Urinary bladder (tissue), 3 donors: ENCODE measurements at regions not wholly inside any gene's neighbourhood (a gene's known extent, or its start where the extent isn't known, plus 50 kb on each side); places are given as distances from the start of the nearest gene placed in this dataset.

Experiments used
- DNase-seq: peaks from one replicate; pipeline ENCODE4 v3.0.0-alpha.2; 2015; ENCODE audit errors: extremely low spot score
- H3K27ac ChIP-seq: one replicate; pipeline ENCODE4 v1.5.1; 2013; ENCODE audit warnings: low read depth, mild to moderate bottlenecking, moderate library complexity
- H3K36me3 ChIP-seq: one replicate; pipeline ENCODE4 v1.6.1; 2013; ENCODE audit warnings: mild to moderate bottlenecking, moderate library complexity; ENCODE audit not compliant: insufficient read depth
- H3K4me1 ChIP-seq: one replicate; pipeline ENCODE4 v1.6.1; 2013; ENCODE audit warnings: mild to moderate bottlenecking, moderate library complexity; ENCODE audit not compliant: insufficient read depth
- H3K4me3 ChIP-seq: one replicate; pipeline ENCODE4 v1.5.1; 2013; ENCODE audit warnings: low read depth, low read length
- WGBS: extraction: QIAGEN DNeasy Blood & Tissue Kit; methylation state at CpG from one replicate; pipeline ENCODE4 v1.1.7; 2013; 5-methylcytosine and 5-hydroxymethylcytosine counted together
- donor health status: healthy with polysubstance abuse.
- donor health status: healthy.

- no peaks in the 10 kb centered on the region for H3K4me1 ChIP-seq
- no peak overlapping the region for H3K27ac ChIP-seq
- 90% methylated on average over 15 of the region's 15 CpGs for WGBS
- no peak for DNase-seq
- H3K4me3 ChIP-seq, result no peak overlapping the region
- no peaks in the 10 kb centered on the region for H3K36me3 ChIP-seq
These were observed 278.0 kb downstream of the FGF9 start for GRCh38 chr13:21948769-21949474.

- H3K4me1 ChIP-seq, result no peaks in the 10 kb centered on the region
- H3K36me3 ChIP-seq, result no peaks in the 10 kb centered on the region
- no peak overlapping the region for H3K4me3 ChIP-seq
- H3K27ac ChIP-seq, result no peak overlapping the region
- DNase-seq, result no peak
- 47% methylated on average over 6 of the region's 6 CpGs for WGBS
These were observed 279.1 kb downstream of the FGF9 start for GRCh38 chr13:21949818-21950429.

GRCh38 chr13:21956666-21957065 lies 285.8 kb downstream of the FGF9 start:
- no peak overlapping the region for H3K4me3 ChIP-seq
- H3K4me1 ChIP-seq, result no peaks in the 10 kb centered on the region
- 92% methylated on average over 1 of the region's 1 CpG for WGBS
- DNase-seq, result no peak
- no peak overlapping the region for H3K27ac ChIP-seq
- H3K36me3 ChIP-seq, result no peaks in the 10 kb centered on the region

- no peak for DNase-seq
- H3K4me1 ChIP-seq, result no peaks in the 10 kb centered on the region
These were observed 287.0 kb downstream of the FGF9 start for GRCh38 chr13:21957833-21958232.

GRCh38 chr13:21960108-21960507 lies 289.2 kb downstream of the FGF9 start:
- no peak for DNase-seq
- H3K27ac ChIP-seq, result no peak overlapping the region
- WGBS, result 93% methylated on average over 3 of the region's 3 CpGs
- no peak overlapping the region for H3K4me3 ChIP-seq
- no peaks in the 10 kb centered on the region for H3K36me3 ChIP-seq
- no peaks in the 10 kb centered on the region for H3K4me1 ChIP-seq

More at GRCh38 chr13:21957833-21958232, 287.0 kb downstream of the FGF9 start:
- Histone ChIP-seq H3K27ac (no peak overlapping the region), H3K4me3 (no peak overlapping the region), H3K36me3 (no peaks in the 10 kb centered on the region)

DNA sequence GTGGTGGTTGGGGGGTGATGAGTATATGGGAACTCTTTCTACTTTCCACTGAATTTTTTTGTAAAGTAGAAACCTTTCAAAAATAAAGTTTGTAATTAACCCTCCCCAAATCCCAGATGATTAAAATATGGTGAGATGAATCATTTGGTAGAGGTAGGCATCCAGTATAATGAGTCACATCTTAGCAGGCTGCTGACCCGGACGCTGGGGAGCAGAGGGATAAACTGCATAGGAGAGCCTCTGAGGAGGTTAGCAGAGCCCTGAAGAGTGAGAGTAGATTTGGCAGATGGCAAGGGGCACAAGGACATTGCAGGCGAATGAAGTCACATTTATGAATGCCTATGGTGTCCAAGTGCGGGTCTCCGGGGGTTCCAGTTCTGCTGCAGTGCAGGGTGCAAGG lies 293.8 kb downstream of the FGF9 start:
- no peak overlapping the region for H3K27ac ChIP-seq
- H3K4me1 ChIP-seq, result no peaks in the 10 kb centered on the region
- H3K36me3 ChIP-seq, result no peaks in the 10 kb centered on the region
- DNase-seq, result no peak
- no peak overlapping the region for H3K4me3 ChIP-seq
- 75% methylated on average over 5 of the region's 5 CpGs for WGBS

DNA sequence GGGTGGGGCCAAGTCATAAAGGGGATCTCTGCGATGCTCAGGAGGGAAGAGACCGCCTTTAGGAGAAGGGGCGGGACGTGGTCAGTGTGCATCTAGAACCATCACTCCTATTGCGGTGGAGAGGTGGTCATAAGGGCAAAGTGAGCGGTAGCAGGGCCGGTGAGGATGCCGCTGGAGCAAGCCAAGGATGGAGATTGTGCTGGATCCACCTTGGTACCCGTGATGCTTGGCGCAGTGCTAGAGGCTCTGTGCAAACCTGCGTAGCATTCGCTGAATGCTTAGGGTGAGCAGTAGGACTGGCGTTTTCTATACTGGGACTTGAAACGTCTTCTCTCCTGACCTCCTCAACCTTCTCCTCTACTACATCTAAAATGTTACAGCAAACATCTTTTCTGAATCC lies 294.2 kb downstream of the FGF9 start:
- Histone ChIP-seq H3K4me1 (no peaks in the 10 kb centered on the region), H3K27ac (no peak overlapping the region), H3K4me3 (no peak overlapping the region), H3K36me3 (no peaks in the 10 kb centered on the region)
- DNase-seq, result no peak
- 95% methylated on average over 14 of the region's 14 CpGs for WGBS

DNA sequence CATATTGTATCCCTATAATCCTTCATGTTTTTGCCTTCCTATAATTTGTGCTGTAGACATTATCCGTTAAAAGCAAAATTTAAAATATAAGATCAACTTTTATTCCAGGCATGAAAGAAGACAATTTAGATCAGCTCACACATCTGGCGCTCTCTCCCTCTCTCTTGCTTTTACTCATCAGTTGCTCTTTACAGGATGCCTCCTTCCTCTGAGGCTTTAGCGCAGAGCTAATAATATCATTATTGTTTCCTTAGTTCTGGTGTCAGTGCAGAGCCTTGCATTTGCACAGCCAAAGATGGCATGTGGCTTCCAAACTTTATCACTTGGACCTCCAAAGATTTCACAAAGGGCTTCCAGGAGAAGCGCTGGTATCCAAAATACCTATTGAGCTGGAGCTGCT lies 295.1 kb downstream of the FGF9 start:
- Histone ChIP-seq H3K36me3 (no peaks in the 10 kb centered on the region), H3K27ac (no peak overlapping the region), H3K4me1 (no peaks in the 10 kb centered on the region), H3K4me3 (no peak overlapping the region)
- 92% methylated on average over 4 of the region's 4 CpGs for WGBS
- DNase-seq, result no peak

- Histone ChIP-seq H3K27ac (no peak overlapping the region), H3K4me3 (no peak overlapping the region), H3K4me1 (no peaks in the 10 kb centered on the region), H3K36me3 (no peaks in the 10 kb centered on the region)
- WGBS, result 85% methylated on average over 1 of the region's 1 CpG
- no peak for DNase-seq
These were observed 297.0 kb downstream of the FGF9 start for GRCh38 chr13:21967871-21968270.

- Histone ChIP-seq H3K36me3 (no peaks in the 10 kb centered on the region), H3K4me3 (no peak overlapping the region), H3K4me1 (no peaks in the 10 kb centered on the region), H3K27ac (no peak overlapping the region)
- WGBS, result 73% methylated on average over 7 of the region's 7 CpGs
- no peak for DNase-seq
These were observed 299.3 kb downstream of the FGF9 start for GRCh38 chr13:21970172-21970571.

- DNase-seq, result no peak
- Histone ChIP-seq H3K36me3 (no peaks in the 10 kb centered on the region), H3K4me1 (no peaks in the 10 kb centered on the region), H3K4me3 (no peak overlapping the region), H3K27ac (no peak overlapping the region)
- 96% methylated on average over 4 of the region's 4 CpGs for WGBS
These were observed 300.0 kb downstream of the FGF9 start for GRCh38 chr13:21970918-21971317.

DNA sequence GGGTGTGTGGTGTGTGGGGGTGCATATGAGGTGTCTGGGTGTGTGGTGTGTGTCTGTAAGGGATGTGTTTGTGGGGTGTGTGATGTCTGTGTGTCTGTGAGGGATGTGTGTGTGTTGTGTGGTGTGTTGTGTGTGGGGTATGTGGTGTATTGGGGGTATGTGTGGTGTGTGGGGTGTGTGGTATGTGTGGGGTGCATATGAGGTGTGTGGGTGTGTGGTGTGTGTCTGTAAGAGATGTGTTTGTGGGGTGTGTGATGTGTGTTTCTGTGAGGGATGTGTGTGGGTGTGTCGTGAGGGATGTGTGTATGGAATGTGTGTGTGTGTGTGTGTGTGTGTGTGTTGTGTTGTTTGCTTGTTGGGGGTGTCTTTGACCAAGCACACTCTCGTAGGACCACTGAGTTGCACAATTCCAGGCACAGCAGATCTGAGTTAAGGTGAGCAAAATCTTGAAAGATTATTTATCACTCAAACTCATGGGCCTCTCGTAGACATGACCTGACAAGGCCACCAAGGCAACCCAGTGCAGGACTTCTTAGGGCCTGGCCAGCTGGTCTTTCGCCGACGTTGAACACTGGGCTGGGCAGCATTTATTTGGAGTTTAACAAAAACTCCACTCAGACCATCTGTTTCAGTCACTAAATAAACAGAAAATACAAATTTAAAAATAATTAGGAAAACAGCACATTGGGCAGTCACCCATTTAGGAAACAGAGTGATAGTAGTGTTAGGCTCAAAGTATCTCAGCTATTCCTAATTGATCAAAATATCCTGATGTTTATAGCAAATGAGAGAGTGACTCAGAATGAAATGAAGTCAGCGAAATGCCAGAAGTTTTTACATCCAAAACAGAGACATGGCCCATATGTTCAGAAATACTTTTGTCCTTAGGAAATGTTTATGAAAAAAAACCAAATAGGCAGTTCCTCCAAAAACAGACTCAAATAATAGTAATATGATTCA lies 301.1 kb downstream of the FGF9 start:
- no peaks in the 10 kb centered on the region for H3K36me3 ChIP-seq
- DNase-seq, result peak; percentile 59
- no peaks in the 10 kb centered on the region for H3K4me1 ChIP-seq
- no peak overlapping the region for H3K27ac ChIP-seq
- 44% methylated on average over 7 of the region's 7 CpGs for WGBS
- H3K4me3 ChIP-seq, result no peak overlapping the region

DNA sequence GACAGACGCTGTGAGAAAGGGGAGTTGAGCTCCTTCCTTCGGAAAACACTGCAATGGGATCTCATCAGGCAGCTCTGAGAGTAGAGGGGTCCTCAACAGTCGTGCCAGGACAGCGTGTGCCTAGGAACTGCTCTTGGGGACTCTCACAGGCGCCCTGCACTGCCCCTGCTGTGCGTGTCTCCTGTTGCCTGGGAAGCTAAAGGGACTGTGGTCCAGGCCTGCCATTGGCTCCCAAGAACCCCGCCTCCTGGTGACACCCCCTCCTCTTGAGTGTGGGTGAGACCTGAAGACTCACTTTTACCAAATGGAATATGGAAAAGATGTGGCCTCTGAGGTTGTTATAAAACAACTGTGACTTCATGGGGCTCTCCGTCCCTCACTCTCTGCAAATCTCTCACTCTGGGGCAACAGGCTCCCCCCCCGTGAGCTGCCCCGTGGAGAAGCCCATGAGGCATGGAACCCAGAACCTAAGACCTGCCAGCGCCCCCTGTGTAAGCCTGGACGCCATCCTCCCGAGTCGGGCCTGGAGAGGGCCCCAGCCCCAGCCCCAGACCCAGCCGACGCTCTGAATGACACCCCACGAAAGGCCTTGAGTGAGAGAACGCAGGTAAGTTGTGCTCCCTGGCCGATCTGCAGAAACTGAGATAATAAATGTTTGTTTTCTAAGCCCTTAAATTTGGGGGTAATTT lies 302.7 kb downstream of the FGF9 start:
- H3K4me1 ChIP-seq, result no peaks in the 10 kb centered on the region
- H3K27ac ChIP-seq, result no peak overlapping the region
- no peak overlapping the region for H3K4me3 ChIP-seq
- H3K36me3 ChIP-seq, result no peaks in the 10 kb centered on the region
- 95% methylated on average over 19 of the region's 19 CpGs for WGBS
- no peak for DNase-seq
